ENCODE measurements at regions not wholly inside any gene's neighbourhood (a gene's known extent, or its start where the extent isn't known, plus 50 kb on each side); places are given as distances from the start of the nearest gene placed in this dataset.

GRCh38 chr10:46232666-46233065, 54.1 kb upstream of the ANTXRL start:
- TF ChIP-seq CTCF (IDR thresholded peaks at IDR 0.05; ENCODE audit: low read depth, low read length) (no peak), EZH2phosphoT487 (IDR thresholded peaks at IDR 0.05; ENCODE audit: low read depth) (no peak)
